DMS53 treated with DMSO at 0.1 percent for 48 hours (cell line): ENCODE measurements at regions not wholly inside any gene's neighbourhood (a gene's known extent, or its start where the extent isn't known, plus 50 kb on each side); places are given as distances from the start of the nearest gene placed in this dataset.

ENCODE experiments used
- DNase-seq: peaks from one replicate; lab custom pipeline; 2025; ENCODE audit not compliant: unreplicated experiment; lab: John Stamatoyannopoulos, UW

- no peak for DNase-seq
Observed at GRCh38 chr2:219947575-219947974, 320.1 kb downstream of the SLC4A3 start.

- no peak for DNase-seq
Observed at GRCh38 chr2:219949053-219949452, 321.6 kb downstream of the SLC4A3 start.

GRCh38 chr2:219951099-219951498 lies 323.7 kb downstream of the SLC4A3 start:
- DNase-seq, result no peak

- no peak for DNase-seq
Observed at GRCh38 chr2:219954331-219954730, 326.9 kb downstream of the SLC4A3 start.

- no peak for DNase-seq
Observed at GRCh38 chr2:219957820-219958219, 330.4 kb downstream of the SLC4A3 start.

- DNase-seq, result no peak
Observed at GRCh38 chr2:219958941-219959340, 331.5 kb downstream of the SLC4A3 start.

GRCh38 chr2:219959471-219959870 lies 332.0 kb downstream of the SLC4A3 start:
- DNase-seq, result no peak

GRCh38 chr2:219961947-219962498 lies 334.6 kb downstream of the SLC4A3 start:
- no peak for DNase-seq

GRCh38 chr2:219962801-219963200 lies 335.4 kb downstream of the SLC4A3 start:
- no peak for DNase-seq

- DNase-seq, result no peak
Observed at GRCh38 chr2:219965287-219966194, 338.1 kb downstream of the SLC4A3 start.

GRCh38 chr2:219967247-219968245 lies 340.1 kb downstream of the SLC4A3 start:
- no peak for DNase-seq

GRCh38 chr2:219968685-219969345 lies 341.4 kb downstream of the SLC4A3 start:
- DNase-seq, result no peak

GRCh38 chr2:219969508-219969907 lies 342.1 kb downstream of the SLC4A3 start:
- no peak for DNase-seq

GRCh38 chr2:219973136-219973535 lies 345.7 kb downstream of the SLC4A3 start:
- DNase-seq, result no peak

GRCh38 chr2:219976871-219977270 lies 349.4 kb downstream of the SLC4A3 start:
- DNase-seq, result no peak

- no peak for DNase-seq
Observed at GRCh38 chr2:219980638-219981037, 353.2 kb downstream of the SLC4A3 start.

- DNase-seq, result no peak
Observed at GRCh38 chr2:219983836-219984235, 356.4 kb downstream of the SLC4A3 start.

- DNase-seq, result no peak
Observed at GRCh38 chr2:219985017-219985416, 357.6 kb downstream of the SLC4A3 start.

GRCh38 chr2:219987830-219988229 lies 360.4 kb downstream of the SLC4A3 start:
- DNase-seq, result no peak

GRCh38 chr2:219989744-219990143 lies 362.3 kb downstream of the SLC4A3 start:
- no peak for DNase-seq

GRCh38 chr2:219991116-219991515 lies 363.7 kb downstream of the SLC4A3 start:
- DNase-seq, result no peak
